Colonic mucosa (tissue), 4 donors: ENCODE measurements at regions not wholly inside any gene's neighbourhood (a gene's known extent, or its start where the extent isn't known, plus 50 kb on each side); places are given as distances from the start of the nearest gene placed in this dataset.

ENCODE experiments used
- DNase-seq: peaks from one replicate; pipeline ENCODE4 v3.0.0-alpha.2; 2020
- H3K27ac ChIP-seq: fragments of 200-600 bp; one replicate; pipeline ENCODE4 v1.8.0; 2021
- H3K27me3 ChIP-seq: fragments of 200-600 bp; one replicate; pipeline ENCODE4 v1.8.0; 2021
- H3K36me3 ChIP-seq: fragments of 200-600 bp; one replicate; pipeline ENCODE4 v1.8.0; 2021
- H3K4me1 ChIP-seq: fragments of 200-600 bp; one replicate; pipeline ENCODE4 v1.8.0; 2021; ENCODE audit warnings: mild to moderate bottlenecking
- H3K4me3 ChIP-seq: fragments of 200-600 bp; one replicate; pipeline ENCODE4 v1.8.0; 2021
- H3K9ac ChIP-seq, 2 donors: one replicate each; pipeline ENCODE4 v1.7.0; 2013; ENCODE audit warnings: control low read depth in 2 of 2, low read depth in 2 of 2, low read length in 2 of 2
- H3K9me3 ChIP-seq: fragments of 200-600 bp; one replicate; pipeline ENCODE4 v1.8.0; 2021
- CTCF ChIP-seq: fragments of 200-600 bp; IDR thresholded peaks from one replicate; pipeline ENCODE4 v1.8.0; 2022; ENCODE audit warnings: antibody characterized with exemption, mild to moderate bottlenecking
- intact Hi-C: fragments of 100-400 bp; cut with DNase I; formaldehyde crosslinking; loops from one replicate; pipeline ENCODE4 v1.14.1; 2022
- donor health status: healthy.
- donor health status: DM: no; HTN: no; CAD: no.
- donor health status: DM: no; HTN: no; CAD: no.

DNA sequence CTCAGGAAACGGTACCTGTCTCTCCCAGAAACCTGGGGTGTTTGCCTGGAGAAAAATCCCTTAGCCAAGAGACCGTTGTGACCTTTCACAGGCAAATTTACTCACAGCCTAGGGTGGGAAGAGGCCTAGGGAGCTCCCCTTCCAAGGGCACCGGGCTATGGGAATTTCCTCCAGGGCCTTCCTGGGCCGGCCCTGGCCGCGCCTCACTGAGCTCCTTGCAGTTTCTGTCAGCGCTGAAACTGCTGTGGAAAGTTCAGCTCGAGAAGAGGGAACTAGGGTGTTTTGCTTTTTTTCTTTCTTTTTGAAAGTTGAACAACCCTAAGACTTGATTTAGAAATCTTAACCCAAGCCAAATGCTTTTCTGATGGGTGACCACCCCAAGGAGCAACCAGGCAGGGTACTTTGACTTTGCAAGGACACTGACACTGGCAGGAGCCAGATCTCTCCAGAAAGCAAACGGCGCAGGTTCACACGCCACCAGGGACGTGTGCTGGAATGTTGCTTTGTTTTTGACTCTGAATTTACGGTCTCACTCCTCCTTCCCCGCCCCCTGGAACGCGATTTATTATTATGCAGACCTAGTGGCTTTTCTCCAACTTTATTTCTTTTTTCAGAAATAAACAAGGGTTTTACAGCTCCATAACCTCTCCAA, 229.6 kb upstream of the JUN start:
- Histone ChIP-seq H3K9me3 (no peaks in the 10 kb centered on the region), H3K27me3 (no peaks in the 10 kb centered on the region), H3K36me3 (no peaks in the 10 kb centered on the region), H3K4me3 (peak overlapping the region; percentile 10), H3K4me1 (peaks cover 5% of the 10 kb centered on the region), H3K27ac (peak overlapping the region; percentile 89), H3K9ac (peak overlapping the region; percentile 64 to 72)
- intact Hi-C loops: no loop called here
- no peak for TF ChIP-seq CTCF
- peak; percentile 72 for DNase-seq

DNA sequence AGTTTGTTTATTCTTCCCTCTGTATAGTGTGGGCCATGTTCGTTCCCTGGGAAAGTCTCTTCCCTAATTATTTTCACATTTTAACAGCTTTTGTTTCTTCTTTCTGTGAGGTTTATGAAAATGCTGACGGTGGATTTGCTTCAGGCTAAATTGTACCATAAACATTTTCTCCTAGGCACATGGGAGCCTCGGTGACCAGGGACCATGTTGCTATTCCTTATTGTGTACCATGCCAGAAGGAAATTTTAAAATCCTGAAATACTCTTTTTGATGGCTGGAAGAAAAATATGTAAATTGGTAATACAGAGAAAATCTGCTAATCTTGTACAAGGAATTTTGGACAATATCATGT, 230.1 kb upstream of the JUN start:
- intact Hi-C loops: no loop called here
- no peaks in the 10 kb centered on the region for H3K27me3 ChIP-seq

DNA sequence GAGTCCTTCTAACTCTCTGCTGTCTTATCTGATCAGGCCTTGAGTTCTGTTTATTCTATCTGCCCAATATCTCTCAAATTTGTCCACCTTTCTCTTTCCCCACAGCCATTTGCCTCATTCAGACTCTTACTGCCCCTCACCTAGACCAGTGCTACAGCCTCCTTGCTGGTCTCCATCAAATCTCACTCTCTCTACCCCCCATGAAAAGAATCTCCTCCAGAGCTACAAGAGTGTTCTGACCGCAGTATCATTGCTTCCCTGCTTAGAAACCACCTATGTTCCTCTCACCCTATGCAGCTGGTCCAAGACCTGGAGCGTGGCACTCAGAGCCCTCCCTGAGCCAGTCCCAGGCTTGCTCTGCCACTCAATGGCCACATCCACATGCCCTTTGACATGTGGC, 231.0 kb upstream of the JUN start:
- Histone ChIP-seq H3K4me3 (no peak overlapping the region), H3K36me3 (no peaks in the 10 kb centered on the region), H3K9me3 (no peaks in the 10 kb centered on the region), H3K27me3 (no peaks in the 10 kb centered on the region), H3K27ac (no peak overlapping the region), H3K9ac (no peak overlapping the region), H3K4me1 (peaks cover 5% of the 10 kb centered on the region)
- TF ChIP-seq CTCF: no peak
- DNase-seq: no peak
- intact Hi-C loops: no loop called here

More for the DNA sequence above, 230.1 kb upstream of the JUN start:
- Histone ChIP-seq H3K27ac (peak overlapping the region; percentile 89), H3K9me3 (no peaks in the 10 kb centered on the region), H3K36me3 (no peaks in the 10 kb centered on the region), H3K4me1 (peaks cover 5% of the 10 kb centered on the region), H3K9ac (peak overlapping the region in 1 of 2 donors; percentile 72), H3K4me3 (no peak overlapping the region)
- DNase-seq: no peak
- no peak for TF ChIP-seq CTCF

DNA sequence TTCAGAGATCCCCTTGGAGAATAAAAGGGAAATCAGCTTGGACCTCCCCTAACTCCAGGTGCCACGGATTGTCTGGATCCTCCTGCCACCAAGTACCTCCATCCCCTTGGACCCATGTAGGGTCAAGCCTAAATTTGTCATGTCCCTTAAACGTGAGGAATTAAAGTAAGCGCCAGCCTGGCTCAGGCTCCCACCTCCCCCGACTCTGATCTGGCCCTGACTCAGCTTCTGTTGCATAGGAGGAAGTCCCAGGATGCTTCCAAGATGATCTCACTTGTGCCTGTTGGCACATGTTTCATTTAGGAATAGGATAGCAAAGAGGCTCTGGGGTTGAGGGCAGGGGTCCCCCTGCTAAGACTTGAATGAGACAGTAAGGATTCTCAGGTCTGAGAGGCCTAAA, 231.9 kb upstream of the JUN start:
- intact Hi-C loops: no loop called here
- peaks cover 5% of the 10 kb centered on the region for H3K4me1 ChIP-seq
- H3K27ac ChIP-seq: no peak overlapping the region
- no peak overlapping the region for H3K4me3 ChIP-seq
- H3K27me3 ChIP-seq: no peaks in the 10 kb centered on the region
- H3K9me3 ChIP-seq: no peaks in the 10 kb centered on the region
- TF ChIP-seq CTCF: no peak
- no peaks in the 10 kb centered on the region for H3K36me3 ChIP-seq
- DNase-seq: no peak
- H3K9ac ChIP-seq: no peak overlapping the region

DNA sequence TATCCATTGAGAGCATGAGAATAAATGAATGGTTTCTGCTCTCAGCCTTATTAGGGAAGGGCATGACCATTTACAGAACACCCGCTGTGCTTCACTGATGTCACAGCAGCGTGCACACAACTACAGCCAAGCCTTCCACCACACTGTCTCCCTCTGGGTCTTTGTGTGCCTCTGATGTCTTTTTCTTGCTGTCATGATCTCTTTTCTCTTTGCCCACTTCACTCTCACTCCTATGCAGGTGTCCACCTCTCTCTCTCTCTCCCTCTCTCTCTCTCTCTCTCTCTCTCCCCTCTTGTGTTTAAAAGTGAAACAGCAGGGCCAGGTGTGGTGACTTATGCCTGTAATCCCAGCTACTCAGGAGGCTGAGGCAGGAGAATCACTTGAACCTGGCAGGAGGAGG, 232.5 kb upstream of the JUN start:
- DNase-seq: no peak
- Histone ChIP-seq H3K27me3 (no peaks in the 10 kb centered on the region), H3K27ac (no peak overlapping the region), H3K4me3 (no peak overlapping the region), H3K36me3 (no peaks in the 10 kb centered on the region), H3K4me1 (peaks cover 5% of the 10 kb centered on the region), H3K9ac (no peak overlapping the region), H3K9me3 (no peaks in the 10 kb centered on the region)
- intact Hi-C loops: no loop called here
- no peak for TF ChIP-seq CTCF
